GM21360 (cell line): ENCODE measurements at regions not wholly inside any gene's neighbourhood (a gene's known extent, or its start where the extent isn't known, plus 50 kb on each side); places are given as distances from the start of the nearest gene placed in this dataset.
"Not testable (repeated sequence)": the region's sequence is repeated elsewhere in the genome, so short reads cannot be mapped to it uniquely, and the experiment has no call there.

Experiments used
- ATAC-seq: cut with Tn5 transposase; IDR thresholded peaks from one replicate; pipeline ENCODE4 v1.9.1; 2021; ENCODE audit warnings: mild to moderate bottlenecking, moderate library complexity; ENCODE audit not compliant: unreplicated experiment

- ATAC-seq, result no peak
Observed at GRCh38 chr17:36842231-36842819, 95.0 kb upstream of the LHX1 start.

- ATAC-seq, result no peak
Observed at GRCh38 chr17:36842963-36843558, 94.2 kb upstream of the LHX1 start.

- ATAC-seq, result no peak
Observed at GRCh38 chr17:36844013-36844412, 93.3 kb upstream of the LHX1 start.

GRCh38 chr17:36844601-36845000 is 92.7 kb upstream of the LHX1 start:
- no peak for ATAC-seq

- no peak for ATAC-seq
Observed at GRCh38 chr17:36845916-36846315, 91.4 kb upstream of the LHX1 start.

- no peak for ATAC-seq
Observed at GRCh38 chr17:36846410-36847292, 90.6 kb upstream of the LHX1 start.

GRCh38 chr17:36848008-36848902 is 89.0 kb upstream of the LHX1 start:
- ATAC-seq, result no peak

GRCh38 chr17:36849020-36849419 is 88.3 kb upstream of the LHX1 start:
- ATAC-seq, result not testable (repeated sequence)

- no peak for ATAC-seq
Observed at GRCh38 chr17:36849871-36850348, 87.4 kb upstream of the LHX1 start.

GRCh38 chr17:36850790-36851189 is 86.5 kb upstream of the LHX1 start:
- no peak for ATAC-seq

GRCh38 chr17:36851250-36851649 is 86.0 kb upstream of the LHX1 start:
- no peak for ATAC-seq

GRCh38 chr17:36852478-36852877 is 84.8 kb upstream of the LHX1 start:
- ATAC-seq, result not testable (repeated sequence)

GRCh38 chr17:36854982-36855381 is 82.3 kb upstream of the LHX1 start:
- ATAC-seq, result no peak

- ATAC-seq, result no peak
Observed at GRCh38 chr17:36855459-36855858, 81.8 kb upstream of the LHX1 start.

GRCh38 chr17:36856222-36856621 is 81.1 kb upstream of the LHX1 start:
- ATAC-seq, result no peak

GRCh38 chr17:36856903-36857381 is 80.3 kb upstream of the LHX1 start:
- ATAC-seq, result no peak

- no peak for ATAC-seq
Observed at GRCh38 chr17:36857698-36858097, 79.6 kb upstream of the LHX1 start.

GRCh38 chr17:36858119-36859002 is 78.9 kb upstream of the LHX1 start:
- ATAC-seq, result no peak

GRCh38 chr17:36859003-36859300 is 78.3 kb upstream of the LHX1 start:
- ATAC-seq, result no peak

GRCh38 chr17:36859706-36860105 is 77.6 kb upstream of the LHX1 start:
- no peak for ATAC-seq
